ENCODE measurements at regions not wholly inside any gene's neighbourhood (a gene's known extent, or its start where the extent isn't known, plus 50 kb on each side); places are given as distances from the start of the nearest gene placed in this dataset.

- intact Hi-C loops (cut with micrococcal nuclease): no loop called here
- CTCF ChIA-PET: interaction anchor here (0.7 to 1.4 kb wide), 2 partner anchors 9 to 12 kb away, joined by 4 to 5 read pairs; no protein-coding TSS in a partner anchor
- H3K36me3 ChIP-seq (ENCODE audit: control insufficient read depth in 1 of 2, insufficient read depth in 2 of 2, low read length in 2 of 2): no peaks in the 10 kb centered on the region
- ATAC-seq (peak; percentile 85), DNase-seq (ENCODE audit: low read depth, low spot score) (peak; percentile 54)
- TF ChIP-seq EZH2 (IDR thresholded peaks at IDR 0.05) (no peak), FOSL1 (IDR thresholded peaks at IDR 0.05; ENCODE audit: low read depth) (peak; percentile 49; the same call in 1 of the 2 replicates), CBX3 (IDR thresholded peaks at IDR 0.05; ENCODE audit: low read depth) (0 out of 2 replicates have a peak, but pooled peaks have one; percentile 38), TCF7L2 (IDR thresholded peaks at IDR 0.05; ENCODE audit: borderline replicate concordance, extremely low read depth, insufficient read depth, insufficient read length) (no peak), POLR2AphosphoS5 (IDR thresholded peaks at IDR 0.05; ENCODE audit: low read depth, low read length) (peak; percentile 26; the same call in 1 of the 2 replicates), SP1 (IDR thresholded peaks at IDR 0.05; ENCODE audit: low read depth) (peak; percentile 74), CEBPB (IDR thresholded peaks at IDR 0.05; ENCODE audit: low read depth) (no peak), RAD21 (IDR thresholded peaks at IDR 0.05; ENCODE audit: low read depth) (no peak), SRF (IDR thresholded peaks at IDR 0.05; ENCODE audit: low read depth) (no peak), EZH2phosphoT487 (IDR thresholded peaks at IDR 0.05; ENCODE audit: borderline replicate concordance) (no peak), YY1 (IDR thresholded peaks at IDR 0.05; ENCODE audit: extremely low read depth, insufficient replicate concordance, low read depth, low read length) (no peak), JUND (IDR thresholded peaks at IDR 0.05) (peak; percentile 37; the same call in 1 of the 2 replicates), SIN3A (IDR thresholded peaks at IDR 0.05; ENCODE audit: low read depth) (no peak), ELF1 (IDR thresholded peaks at IDR 0.05; ENCODE audit: borderline replicate concordance, low read depth) (no peak)
- TF ChIP-seq, protein P1, sequence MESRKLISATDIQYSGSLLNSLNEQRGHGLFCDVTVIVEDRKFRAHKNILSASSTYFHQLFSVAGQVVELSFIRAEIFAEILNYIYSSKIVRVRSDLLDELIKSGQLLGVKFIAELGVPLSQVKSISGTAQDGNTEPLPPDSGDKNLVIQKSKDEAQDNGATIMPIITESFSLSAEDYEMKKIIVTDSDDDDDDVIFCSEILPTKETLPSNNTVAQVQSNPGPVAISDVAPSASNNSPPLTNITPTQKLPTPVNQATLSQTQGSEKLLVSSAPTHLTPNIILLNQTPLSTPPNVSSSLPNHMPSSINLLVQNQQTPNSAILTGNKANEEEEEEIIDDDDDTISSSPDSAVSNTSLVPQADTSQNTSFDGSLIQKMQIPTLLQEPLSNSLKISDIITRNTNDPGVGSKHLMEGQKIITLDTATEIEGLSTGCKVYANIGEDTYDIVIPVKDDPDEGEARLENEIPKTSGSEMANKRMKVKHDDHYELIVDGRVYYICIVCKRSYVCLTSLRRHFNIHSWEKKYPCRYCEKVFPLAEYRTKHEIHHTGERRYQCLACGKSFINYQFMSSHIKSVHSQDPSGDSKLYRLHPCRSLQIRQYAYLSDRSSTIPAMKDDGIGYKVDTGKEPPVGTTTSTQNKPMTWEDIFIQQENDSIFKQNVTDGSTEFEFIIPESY (IDR thresholded peaks at IDR 0.05; ENCODE audit: extremely low read depth, insufficient replicate concordance, low read length): no peak
- H3K79me2 ChIP-seq (ENCODE audit: insufficient read depth, low read length): no peaks in the 10 kb centered on the region
- H3K4me1 ChIP-seq (ENCODE audit: control insufficient read depth in 1 of 2, insufficient read depth in 2 of 2, low read length in 2 of 2): peaks cover 4 to 41% of the 10 kb centered on the region in 2 experiments; a peak in 3 of 4 replicates
- peak overlapping the region; percentile 45 for H2AFZ ChIP-seq (ENCODE audit: low read depth, low read length, poor library complexity, severe bottlenecking)
- no peaks in the 10 kb centered on the region for H3K9me2 ChIP-seq (ENCODE audit: insufficient read depth)
- peak overlapping the region; percentile 61 for H3K4me2 ChIP-seq (ENCODE audit: low read length)
- peak overlapping the region in 1 of 2 experiments; percentile 18; a peak in 1 of 4 replicates for H3K4me3 ChIP-seq (replicated peaks in 1 of 2; ENCODE audit: low read depth in 1 of 2, low read length in 2 of 2)
- no peaks in the 10 kb centered on the region for H4K20me1 ChIP-seq (ENCODE audit: insufficient read depth)
- no peaks in the 10 kb centered on the region for H3K27me3 ChIP-seq (ENCODE audit: insufficient read depth, low read length)
- BruUV-seq (replicated peaks): no TSS peak
- POLR2A ChIA-PET: interaction anchor here (0.7 kb wide), 1 partner anchor 76 kb away, joined by 6 read pairs; no protein-coding TSS in a partner anchor
- H3K9ac ChIP-seq (ENCODE audit: low read length): 0 out of 2 replicates have a peak overlapping the region, but pooled peaks have one; percentile 17
- peak overlapping the region; percentile 36 for H3K27ac ChIP-seq (ENCODE audit: low read depth, low read length)
- no peaks in the 10 kb centered on the region for H3K9me3 ChIP-seq (ENCODE audit: control insufficient read depth in 1 of 2, insufficient read depth in 1 of 2, low read depth in 1 of 2, low read length in 2 of 2)
- RAD21 ChIA-PET (ENCODE audit: low non-redundant PET in 1 of 2, low total read pairs in 2 of 2, uncharacterized antibody in 2 of 2, unreplicated experiment in 2 of 2): no interaction called here
These were observed 241.0 kb upstream of the PRSS1 start for GRCh38 chr7:142508251-142508650.

All from HCT116 (cell line).